MG63 (cell line): ENCODE measurements at regions not wholly inside any gene's neighbourhood (a gene's known extent, or its start where the extent isn't known, plus 50 kb on each side); places are given as distances from the start of the nearest gene placed in this dataset.
A peak's percentile ranks its signal among the peaks of the same experiment; 100 is the strongest.
"Not testable (repeated sequence)": the region's sequence is repeated elsewhere in the genome, so short reads cannot be mapped to it uniquely, and the experiment has no call there.

ENCODE experiments used
- DNase-seq: peaks from one replicate; pipeline ENCODE4 v3.0.0-alpha.2; 2020
- H3K27me3 ChIP-seq: fragments of 250-450 bp; sonication (Bioruptor Pico); 2 replicates; pipeline ENCODE4 v1.5.1; 2020; ENCODE audit warnings: mild to moderate bottlenecking, moderate library complexity
- H3K36me3 ChIP-seq: fragments of 250-450 bp; sonication (Bioruptor Pico); 2 replicates; pipeline ENCODE4 v1.5.1; 2020; ENCODE audit warnings: mild to moderate bottlenecking, moderate library complexity
- H3K4me3 ChIP-seq: fragments of 250-450 bp; sonication (Bioruptor Pico); 2 replicates; pipeline ENCODE4 v1.5.1; 2020; ENCODE audit warnings: mild to moderate bottlenecking, moderate library complexity
- H3K9me3 ChIP-seq: fragments of 250-450 bp; sonication (Bioruptor Pico); 2 replicates; pipeline ENCODE4 v1.5.1; 2020; ENCODE audit warnings: mild to moderate bottlenecking, moderate library complexity

DNA sequence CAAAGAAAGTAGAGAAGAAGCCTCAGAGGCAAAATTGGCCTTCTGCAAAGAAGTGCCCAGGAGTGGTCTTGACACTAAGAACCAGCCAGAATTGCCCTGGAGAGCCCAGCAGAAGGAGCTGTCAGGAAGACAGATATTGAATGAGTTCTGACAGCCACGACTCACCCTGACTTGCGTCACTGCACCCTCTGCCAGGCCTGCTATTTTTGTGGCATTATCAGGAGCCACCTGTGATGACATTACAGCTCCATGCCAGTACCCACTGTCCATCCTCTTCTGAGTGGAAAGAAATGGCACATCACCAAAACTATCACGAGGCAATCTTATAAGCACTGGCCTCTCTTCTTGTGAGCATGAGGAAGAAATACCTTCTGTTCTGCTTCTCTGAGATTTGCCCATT, 67.7 kb downstream of the SMIM20 start:
- Histone ChIP-seq H3K36me3 (no peaks in the 10 kb centered on the region), H3K9me3 (no peaks in the 10 kb centered on the region), H3K27me3 (no peaks in the 10 kb centered on the region), H3K4me3 (no peak overlapping the region)
- DNase-seq = peak; percentile 28

DNA sequence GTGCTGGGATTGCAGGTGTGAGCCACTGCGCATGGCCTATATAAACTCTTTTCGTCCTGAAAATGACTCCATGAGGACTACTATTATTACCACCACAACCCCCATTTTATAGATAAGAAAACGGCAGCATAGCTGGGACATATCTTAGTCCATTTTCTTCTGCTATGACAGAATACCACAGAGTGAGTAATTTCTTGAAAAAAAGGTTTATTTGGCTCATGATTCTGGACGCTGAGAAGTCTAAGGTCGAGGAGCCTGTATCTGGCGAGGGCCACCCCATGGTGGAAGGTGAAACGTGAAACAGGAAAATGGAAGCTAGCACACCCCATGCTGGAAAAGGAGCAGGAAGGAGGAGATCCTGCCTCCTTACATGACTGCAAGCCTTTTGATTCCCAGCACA, 68.9 kb downstream of the SMIM20 start:
- no peak for DNase-seq
- Histone ChIP-seq H3K9me3 (no peaks in the 10 kb centered on the region), H3K4me3 (no peak overlapping the region), H3K36me3 (no peaks in the 10 kb centered on the region), H3K27me3 (no peaks in the 10 kb centered on the region)

GRCh38 chr4:25984266-25984665, 70.2 kb downstream of the SMIM20 start:
- no peak for DNase-seq
- Histone ChIP-seq H3K9me3 (no peaks in the 10 kb centered on the region), H3K4me3 (no peak overlapping the region), H3K36me3 (no peaks in the 10 kb centered on the region), H3K27me3 (no peaks in the 10 kb centered on the region)

DNA sequence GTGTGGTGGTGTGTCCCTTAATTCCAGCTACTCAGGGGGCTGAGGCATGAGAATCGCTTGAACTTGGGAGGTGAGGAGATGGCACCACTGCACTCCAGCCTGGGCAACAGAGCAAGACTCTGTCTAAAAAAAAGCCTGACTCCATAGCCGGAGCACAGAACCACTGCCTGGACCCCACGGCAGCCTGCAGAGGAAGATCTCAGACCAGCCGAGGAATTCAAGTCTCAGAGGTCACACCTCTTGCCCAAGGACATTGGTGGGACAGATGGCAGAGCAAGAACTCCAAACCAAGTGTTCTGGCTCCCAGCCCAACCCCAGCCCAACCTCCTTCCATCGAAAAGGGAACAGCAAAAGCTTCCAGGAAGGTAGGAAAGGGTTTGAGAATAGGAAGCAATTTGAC, 70.8 kb downstream of the SMIM20 start:
- no peaks in the 10 kb centered on the region for H3K9me3 ChIP-seq
- DNase-seq = no peak
- no peaks in the 10 kb centered on the region for H3K36me3 ChIP-seq
- H3K4me3 ChIP-seq = no peak overlapping the region
- no peaks in the 10 kb centered on the region for H3K27me3 ChIP-seq

- DNase-seq = no peak
- Histone ChIP-seq H3K36me3 (no peaks in the 10 kb centered on the region), H3K27me3 (no peaks in the 10 kb centered on the region), H3K9me3 (no peaks in the 10 kb centered on the region), H3K4me3 (no peak overlapping the region)
These were observed 72.8 kb downstream of the SMIM20 start for GRCh38 chr4:25986807-25987206.

- DNase-seq = no peak
- Histone ChIP-seq H3K27me3 (no peaks in the 10 kb centered on the region), H3K9me3 (no peaks in the 10 kb centered on the region), H3K36me3 (no peaks in the 10 kb centered on the region), H3K4me3 (no peak overlapping the region)
These were observed 77.3 kb downstream of the SMIM20 start for GRCh38 chr4:25991340-25991739.

DNA sequence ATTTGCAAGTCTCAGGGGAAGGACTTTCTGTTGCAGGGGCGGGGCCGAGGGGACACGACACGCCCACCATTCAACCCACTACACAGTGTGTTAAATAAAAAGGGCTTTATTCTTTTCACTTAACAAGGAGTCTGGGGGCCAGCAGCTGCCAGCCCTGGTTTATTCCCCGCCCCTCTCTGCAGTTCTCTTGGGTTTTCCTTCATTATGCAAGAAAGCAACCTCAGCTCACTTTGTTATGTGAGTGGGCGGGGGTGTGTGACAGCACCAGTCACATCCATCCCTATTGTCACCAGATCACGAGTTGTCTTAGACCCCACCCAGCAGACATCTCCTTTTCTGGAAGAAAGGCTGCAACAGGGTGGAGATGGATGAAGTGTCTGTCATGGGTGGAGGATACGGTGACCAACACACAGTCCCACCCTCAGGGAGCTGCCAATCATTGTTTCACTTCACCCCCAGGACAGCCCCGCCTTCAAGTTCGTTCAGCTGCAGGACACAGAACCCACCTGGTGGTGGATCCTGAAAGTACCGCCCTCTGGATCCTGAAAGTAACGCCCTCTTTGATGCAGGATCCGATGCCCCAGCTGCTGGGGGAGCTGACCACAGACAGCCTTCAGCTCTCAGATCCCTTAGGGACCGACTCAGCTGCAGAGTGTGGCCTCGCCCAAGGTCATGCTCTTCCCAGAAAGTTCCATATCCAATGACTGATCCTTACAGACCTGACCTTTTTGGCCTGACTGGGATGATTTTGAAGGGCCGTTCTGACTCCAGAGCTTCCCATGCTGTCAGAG, 79.6 kb downstream of the SMIM20 start:
- Histone ChIP-seq H3K27me3 (no peaks in the 10 kb centered on the region), H3K36me3 (no peaks in the 10 kb centered on the region), H3K4me3 (no peak overlapping the region), H3K9me3 (no peaks in the 10 kb centered on the region)
- DNase-seq = peak; percentile 36

GRCh38 chr4:25994577-25994976, 80.6 kb downstream of the SMIM20 start:
- H3K4me3 ChIP-seq, H3K27me3 ChIP-seq, H3K9me3 ChIP-seq, H3K36me3 ChIP-seq: not testable (repeated sequence)
- DNase-seq = peak; percentile 87

GRCh38 chr4:26000274-26000950, 86.4 kb downstream of the SMIM20 start:
- peak; percentile 70 for DNase-seq

DNA sequence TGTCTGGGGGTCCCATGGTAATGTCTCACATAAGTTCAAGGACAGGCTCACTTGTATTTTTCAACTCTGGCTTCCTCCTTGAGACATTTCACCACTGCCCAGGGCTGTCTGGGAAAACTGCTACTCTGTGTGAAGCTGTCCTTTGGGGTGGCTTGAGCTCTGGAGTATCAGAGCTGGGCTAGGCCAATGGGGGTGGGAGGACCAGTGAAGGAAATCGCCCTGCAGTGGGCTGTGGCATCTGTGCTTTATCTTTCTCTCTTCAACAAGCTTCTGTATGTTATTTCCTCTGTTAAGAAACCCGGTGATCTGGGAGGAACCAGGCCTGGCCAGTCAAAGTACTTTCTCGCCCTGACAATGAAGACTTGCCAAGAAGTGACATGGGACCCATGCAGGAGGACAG, 87.4 kb downstream of the SMIM20 start:
- Histone ChIP-seq H3K9me3 (peaks cover 2% of the 10 kb centered on the region; the same call in 1 of the 2 replicates), H3K36me3 (no peaks in the 10 kb centered on the region), H3K27me3 (no peaks in the 10 kb centered on the region), H3K4me3 (no peak overlapping the region)
- DNase-seq = no peak

More at GRCh38 chr4:26000274-26000950, 86.4 kb downstream of the SMIM20 start:
- no peak overlapping the region for H3K4me3 ChIP-seq
- no peaks in the 10 kb centered on the region for H3K27me3 ChIP-seq
- peaks cover 2% of the 10 kb centered on the region; the same call in 1 of the 2 replicates for H3K9me3 ChIP-seq
- H3K36me3 ChIP-seq = no peaks in the 10 kb centered on the region

- Histone ChIP-seq H3K36me3 (no peaks in the 10 kb centered on the region), H3K4me3 (no peak overlapping the region), H3K27me3 (no peaks in the 10 kb centered on the region), H3K9me3 (peaks cover 2% of the 10 kb centered on the region; the same call in 1 of the 2 replicates)
- DNase-seq = no peak
These were observed 87.8 kb downstream of the SMIM20 start for GRCh38 chr4:26001816-26002215.

- H3K36me3 ChIP-seq = no peaks in the 10 kb centered on the region
- peaks cover 2% of the 10 kb centered on the region; the same call in 1 of the 2 replicates for H3K9me3 ChIP-seq
- DNase-seq = no peak
- no peaks in the 10 kb centered on the region for H3K27me3 ChIP-seq
- no peak overlapping the region for H3K4me3 ChIP-seq
These were observed 89.0 kb downstream of the SMIM20 start for GRCh38 chr4:26003056-26003455.

DNA sequence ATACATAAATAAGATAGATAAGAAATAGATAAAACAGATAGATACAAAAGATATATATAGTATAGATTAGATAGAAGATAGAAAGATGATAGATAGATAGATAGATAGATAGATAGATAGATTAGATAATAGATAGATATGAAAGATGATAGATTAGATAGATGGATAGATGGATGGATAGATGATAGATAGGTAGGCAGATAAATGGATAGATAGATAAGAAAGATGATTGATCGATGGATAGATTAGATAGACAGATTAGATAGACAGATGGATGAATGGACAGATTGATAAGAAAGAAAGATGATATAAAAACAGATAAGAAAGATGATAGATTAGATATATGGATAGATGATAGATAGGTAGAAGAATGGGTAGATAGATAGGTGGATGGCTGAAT, 90.3 kb downstream of the SMIM20 start:
- Histone ChIP-seq H3K27me3 (no peaks in the 10 kb centered on the region), H3K4me3 (no peak overlapping the region), H3K9me3 (peaks cover 11% of the 10 kb centered on the region), H3K36me3 (no peaks in the 10 kb centered on the region)
- no peak for DNase-seq

- no peaks in the 10 kb centered on the region for H3K27me3 ChIP-seq
- H3K4me3 ChIP-seq = no peak overlapping the region
- DNase-seq = no peak
- H3K36me3 ChIP-seq = no peaks in the 10 kb centered on the region
- peaks cover 13% of the 10 kb centered on the region for H3K9me3 ChIP-seq
These were observed 91.7 kb downstream of the SMIM20 start for GRCh38 chr4:26005764-26006163.

DNA sequence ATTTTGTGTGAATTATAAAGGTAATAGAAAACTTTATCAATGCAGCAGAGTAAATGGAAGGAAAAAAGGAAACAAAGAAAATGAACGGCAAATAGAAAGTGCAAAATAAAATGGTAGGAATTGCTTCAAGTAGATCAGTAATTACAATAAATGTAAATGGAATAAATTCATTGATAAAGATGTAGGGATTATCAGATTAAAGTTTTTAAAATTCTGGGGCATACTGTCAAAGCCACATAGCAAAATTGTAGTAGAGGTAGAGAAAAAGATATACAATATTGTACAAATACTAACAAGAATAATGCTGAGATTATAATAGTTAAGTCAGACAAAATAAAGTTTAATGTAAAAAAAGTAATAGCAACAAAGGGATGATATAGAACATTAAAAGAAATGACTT, 94.7 kb downstream of the SMIM20 start:
- H3K27me3 ChIP-seq = no peaks in the 10 kb centered on the region
- H3K9me3 ChIP-seq = peaks cover 11% of the 10 kb centered on the region
- H3K36me3 ChIP-seq = no peaks in the 10 kb centered on the region
- H3K4me3 ChIP-seq = no peak overlapping the region
- DNase-seq = no peak

DNA sequence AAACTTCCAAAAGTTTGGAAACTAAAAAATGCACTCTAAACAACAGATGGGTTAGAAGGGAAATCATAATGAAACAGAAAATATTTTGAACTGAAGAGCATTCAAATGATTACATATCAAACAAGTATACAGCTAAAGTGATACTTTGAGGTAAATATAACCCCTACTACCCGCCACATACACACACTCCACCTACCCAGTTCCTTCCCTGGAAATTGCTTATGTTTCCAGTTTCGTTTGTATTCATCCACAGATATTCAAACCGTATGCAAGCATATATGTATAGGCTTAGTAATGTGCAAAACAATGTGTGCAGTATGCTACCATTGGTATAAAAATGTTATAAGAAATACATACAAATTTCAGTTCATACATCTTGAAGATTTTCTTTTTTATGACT, 95.5 kb downstream of the SMIM20 start:
- Histone ChIP-seq H3K36me3 (no peaks in the 10 kb centered on the region), H3K27me3 (no peaks in the 10 kb centered on the region), H3K4me3 (no peak overlapping the region), H3K9me3 (peaks cover 11% of the 10 kb centered on the region)
- DNase-seq = no peak

DNA sequence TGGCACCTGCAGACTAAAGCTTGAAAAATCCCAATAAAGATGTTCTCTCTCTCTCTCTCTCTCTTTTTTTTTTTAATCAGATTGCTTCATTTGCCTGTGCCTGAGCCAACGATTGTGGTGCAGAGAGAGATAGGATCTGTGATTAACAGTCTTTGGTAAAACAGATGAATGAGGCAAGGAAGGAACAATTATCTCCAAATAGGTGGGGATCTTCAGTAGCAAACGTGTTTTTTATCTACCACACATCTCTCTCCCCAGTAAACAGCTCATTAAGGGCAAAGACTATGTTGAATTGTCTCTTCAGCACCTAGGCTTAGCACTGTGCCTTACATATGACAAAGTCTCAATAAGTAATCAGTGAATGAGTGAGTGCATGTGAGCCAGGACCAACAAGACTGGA, 96.3 kb downstream of the SMIM20 start:
- H3K27me3 ChIP-seq = no peaks in the 10 kb centered on the region
- H3K4me3 ChIP-seq = no peak overlapping the region
- H3K36me3 ChIP-seq = no peaks in the 10 kb centered on the region
- no peak for DNase-seq
- peaks cover 11% of the 10 kb centered on the region for H3K9me3 ChIP-seq

DNA sequence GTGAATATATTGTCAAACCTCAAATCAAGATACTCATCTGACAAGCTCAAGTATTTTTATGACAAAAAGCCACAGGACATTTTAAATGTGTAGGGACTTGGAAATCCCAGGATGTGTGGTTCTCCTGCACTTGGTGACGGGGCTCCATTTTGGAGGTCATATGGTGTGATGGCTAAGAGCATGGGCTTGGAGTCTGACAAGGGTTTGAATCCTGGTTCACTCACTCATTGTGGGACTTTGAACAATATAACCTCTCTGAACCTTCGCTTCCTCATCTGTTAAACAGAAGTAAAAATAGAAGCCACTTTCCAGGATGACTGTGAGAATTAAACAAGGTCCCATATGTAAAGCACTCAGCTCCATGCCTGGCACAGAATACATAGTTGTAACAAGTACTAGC, 99.6 kb downstream of the SMIM20 start:
- Histone ChIP-seq H3K9me3 (peaks cover 10% of the 10 kb centered on the region), H3K27me3 (no peaks in the 10 kb centered on the region), H3K4me3 (no peak overlapping the region), H3K36me3 (no peaks in the 10 kb centered on the region)
- no peak for DNase-seq
